H1 (cell line): ENCODE measurements at regions not wholly inside any gene's neighbourhood (a gene's known extent, or its start where the extent isn't known, plus 50 kb on each side); places are given as distances from the start of the nearest gene placed in this dataset.

Experiments used
- CTCF ChIA-PET: fragments of 300-600 bp; sonication (Branson Sonifier 250); formaldehyde crosslinking; loops from one replicate; lab custom pipeline; 2021; ENCODE audit not compliant: partially characterized antibody; lab: Charles Lee
- POLR2A ChIA-PET: fragments of 300-600 bp; sonication (Branson Sonifier 250); formaldehyde crosslinking; loops from one replicate; lab custom pipeline; 2021; ENCODE audit warnings: inconsistent platforms; ENCODE audit not compliant: partially characterized antibody; lab: Charles Lee
- DNase-seq, 2 experiments: peaks; one replicate each; pipeline versions ENCODE4 v3.0.0 to v3.0.0-alpha.2; 2010 to 2022; ENCODE audit warnings: low spot score in 2 of 2, low read depth in 1 of 2, mixed read lengths in 1 of 2
- FAIRE-seq: peaks from 2 replicates; lab custom pipeline; 2011; peaks lifted over from hg19 to GRCh38; lab: Jason Lieb, UNC
- H2AFZ ChIP-seq: 2 replicates; pipeline ENCODE4 v1.8.1; 2012; ENCODE audit warnings: low read length, inconsistent platforms
- H2AK5ac ChIP-seq: 2 replicates; pipeline ENCODE4 v1.6.1; 2013; ENCODE audit warnings: low read depth, low read length
- H2BK120ac ChIP-seq: replicated peaks from 2 replicates; pipeline ENCODE3; 2013; ENCODE audit warnings: low read depth, low read length, inconsistent platforms
- H2BK12ac ChIP-seq: 2 replicates; pipeline ENCODE4 v1.6.1; 2013; ENCODE audit warnings: low read depth, low read length
- H2BK15ac ChIP-seq: 2 replicates; pipeline ENCODE4 v1.6.1; 2013; ENCODE audit warnings: low read length
- H2BK20ac ChIP-seq: 2 replicates; pipeline ENCODE4 v1.6.1; 2013; ENCODE audit warnings: low read length
- H2BK5ac ChIP-seq: 2 replicates; pipeline ENCODE4 v1.6.1; 2013; ENCODE audit warnings: low read depth, low read length
- H3K14ac ChIP-seq: 2 replicates; pipeline ENCODE4 v1.6.1; 2013; ENCODE audit warnings: inconsistent platforms; ENCODE audit not compliant: insufficient read length
- H3K18ac ChIP-seq: 2 replicates; pipeline ENCODE4 v1.6.1; 2013; ENCODE audit warnings: low read length; ENCODE audit errors: extremely low read depth
- H3K23ac ChIP-seq: 2 replicates; pipeline ENCODE4 v1.6.1; 2013; ENCODE audit warnings: inconsistent platforms; ENCODE audit not compliant: insufficient read length
- H3K23me2 ChIP-seq: 2 replicates; pipeline ENCODE4 v1.6.1; 2013; ENCODE audit warnings: low read depth, low read length
- H3K27ac ChIP-seq: 2 replicates; pipeline ENCODE4 v1.6.1; 2011; ENCODE audit warnings: low read depth, low read length, inconsistent platforms
- H3K27me3 ChIP-seq, 4 experiments: replicated peaks in 1 of 4; 1 replicate in 1 of 4; 2 replicates in 3 of 4; pipeline versions ENCODE4 v1.6.1 to v1.8.1; 2011 to 2013; ENCODE audit warnings: low read length in 3 of 4, mild to moderate bottlenecking in 3 of 4, inconsistent platforms in 2 of 4, mixed read lengths in 2 of 4, moderate library complexity in 1 of 4; ENCODE audit not compliant: control insufficient read depth in 3 of 4, insufficient read depth in 3 of 4; ENCODE audit errors: extremely low read depth in 1 of 4
- H3K36me3 ChIP-seq, 4 experiments: 2 replicates each; pipeline versions ENCODE4 v1.6.1 to v1.8.1; 2011 to 2013; ENCODE audit warnings: mild to moderate bottlenecking in 4 of 4, low read length in 3 of 4, moderate library complexity in 2 of 4, control low read depth in 1 of 4, inconsistent platforms in 1 of 4; ENCODE audit not compliant: insufficient read depth in 4 of 4, control insufficient read depth in 2 of 4
- H3K4ac ChIP-seq: replicated peaks from 2 replicates; pipeline ENCODE3; 2013; ENCODE audit warnings: low read length, low read depth, mixed read lengths, inconsistent platforms; ENCODE audit not compliant: insufficient read length
- H3K4me1 ChIP-seq, 4 experiments: replicated peaks in 1 of 4; 1 replicate in 1 of 4; 2 replicates in 3 of 4; pipeline versions ENCODE4 v1.6.1 to v1.8.1; 2011 to 2013; ENCODE audit warnings: low read length in 3 of 4, inconsistent platforms in 2 of 4, mixed read lengths in 1 of 4; ENCODE audit not compliant: insufficient read depth in 4 of 4, control insufficient read depth in 3 of 4
- H3K4me2 ChIP-seq, 2 experiments: 2 replicates each; pipeline versions ENCODE4 v1.6.1 to v1.8.1; 2011 to 2013; ENCODE audit warnings: low read depth in 2 of 2, low read length in 2 of 2, control low read depth in 1 of 2, inconsistent platforms in 1 of 2, mild to moderate bottlenecking in 1 of 2; ENCODE audit not compliant: insufficient read depth in 1 of 2
- H3K4me3 ChIP-seq, 4 experiments: fragments of 200-600, 300-600 bp in 1 of 4; sonication (generic), shearing (Covaris generic), sonication (Bioruptor Twin) in 1 of 4; 2 replicates each; pipeline versions ENCODE4 v1.5.1 to v1.8.1; 2011 to 2016; ENCODE audit warnings: low read length in 4 of 4, low read depth in 3 of 4, control low read depth in 2 of 4, inconsistent platforms in 2 of 4, mild to moderate bottlenecking in 2 of 4, mixed read lengths in 1 of 4, moderate library complexity in 1 of 4; ENCODE audit not compliant: insufficient read depth in 2 of 4; ENCODE audit errors: extremely low read depth in 1 of 4
- H3K56ac ChIP-seq: replicated peaks from 2 replicates; pipeline ENCODE3; 2013; ENCODE audit warnings: low read depth, mild to moderate bottlenecking, mixed read lengths, low read length, inconsistent platforms; ENCODE audit not compliant: insufficient read length
- H3K79me1 ChIP-seq: 2 replicates; pipeline ENCODE4 v1.6.1; 2013; ENCODE audit warnings: low read depth, low read length, control low read depth
- H3K79me2 ChIP-seq, 2 experiments: 2 replicates each; pipeline versions ENCODE4 v1.6.1 to v1.8.1; 2012 to 2013; ENCODE audit warnings: low read length in 2 of 2, mild to moderate bottlenecking in 2 of 2, inconsistent platforms in 1 of 2; ENCODE audit not compliant: insufficient read depth in 2 of 2, control insufficient read depth in 1 of 2
- H3K9ac ChIP-seq, 4 experiments: replicated peaks in 1 of 4; 1 replicate in 1 of 4; 2 replicates in 3 of 4; pipeline versions ENCODE4 v1.6.1 to v1.8.1; 2011 to 2013; ENCODE audit warnings: low read depth in 3 of 4, low read length in 3 of 4, control low read depth in 2 of 4, mild to moderate bottlenecking in 2 of 4, moderate library complexity in 2 of 4, inconsistent platforms in 1 of 4; ENCODE audit errors: extremely low read depth in 1 of 4
- H3K9me3 ChIP-seq, 2 experiments: 2 replicates each; pipeline versions ENCODE4 v1.6.1 to v1.8.1; 2012 to 2013; ENCODE audit warnings: mild to moderate bottlenecking in 2 of 2, moderate library complexity in 2 of 2, control low read depth in 1 of 2, inconsistent platforms in 1 of 2, low read depth in 1 of 2, low read length in 1 of 2, mixed read lengths in 1 of 2; ENCODE audit not compliant: insufficient read depth in 2 of 2
- H4K20me1 ChIP-seq, 2 experiments: replicated peaks in 1 of 2; 2 replicates each; pipeline versions ENCODE3 to v1.8.1; 2011 to 2013; ENCODE audit warnings: inconsistent platforms in 2 of 2, low read length in 2 of 2, mild to moderate bottlenecking in 1 of 2; ENCODE audit not compliant: insufficient read depth in 2 of 2, control insufficient read depth in 1 of 2
- H4K5ac ChIP-seq: 2 replicates; pipeline ENCODE4 v1.6.1; 2013; ENCODE audit warnings: low read length, low read depth, mixed read lengths, inconsistent platforms; ENCODE audit not compliant: insufficient read length
- H4K8ac ChIP-seq: 2 replicates; pipeline ENCODE4 v1.8.0; 2013; ENCODE audit warnings: mild to moderate bottlenecking, moderate library complexity, low read length, inconsistent platforms; ENCODE audit not compliant: insufficient read depth; ENCODE audit errors: extremely low read depth
- H4K91ac ChIP-seq: replicated peaks from 2 replicates; pipeline ENCODE3; 2013; ENCODE audit warnings: low read length, mixed read lengths, inconsistent platforms; ENCODE audit not compliant: insufficient read length
- CBX5 ChIP-seq: fragments of 300-800, 300-1000 bp; sonication (generic); IDR thresholded peaks from 2 replicates; pipeline ENCODE4 v1.7.1; 2016; ENCODE audit warnings: antibody characterized with exemption, low read length, low read depth
- KDM1A ChIP-seq: fragments of 200-600, 300-600 bp; sonication (generic); IDR thresholded peaks from 2 replicates; pipeline ENCODE4 v1.7.1; 2016; ENCODE audit warnings: mild to moderate bottlenecking, low read length, borderline replicate concordance
- RAD21 ChIP-seq, 2 experiments: IDR thresholded peaks in 1 of 2; conservative IDR thresholded peaks in 1 of 2; 2 replicates each; pipeline ENCODE4 v1.6.1; 2011; ENCODE audit warnings: low read depth in 2 of 2, low read length in 2 of 2, improper control_type of control experiment in 1 of 2, inconsistent platforms in 1 of 2, mild to moderate bottlenecking in 1 of 2, moderate library complexity in 1 of 2
- USF2 ChIP-seq: IDR thresholded peaks from 2 replicates; pipeline ENCODE4 v1.6.1; 2011; ENCODE audit warnings: low read length, improper control_type of control experiment
- WGBS, 2 experiments: shearing (Covaris generic) in 1 of 2; methylation state at CpG; one replicate each; pipeline versions ENCODE4 v1.1.6 to v1.1.7; 2013 to 2015; ENCODE audit warnings: low lambda C conversion rate in 2 of 2, mixed read lengths in 2 of 2, inconsistent platforms in 1 of 2, low coverage in 1 of 2, missing lambda C conversion rate in 1 of 2; ENCODE audit not compliant: insufficient replicate concordance in 2 of 2, insufficient coverage in 1 of 2, insufficient read length in 1 of 2; ENCODE audit errors: extremely low coverage in 1 of 2, missing lambda C conversion rate in 1 of 2; 5-methylcytosine and 5-hydroxymethylcytosine counted together

- no peak overlapping the region for H2BK20ac ChIP-seq
- no peak overlapping the region for H3K56ac ChIP-seq
- no peaks in the 10 kb centered on the region for H3K27me3 ChIP-seq
- H3K23ac ChIP-seq = no peak overlapping the region
- H3K9ac ChIP-seq = no peak overlapping the region
- no peak overlapping the region for H3K4me3 ChIP-seq
- no peak overlapping the region for H3K4me2 ChIP-seq
- H3K18ac ChIP-seq = no peak overlapping the region
- H3K4me1 ChIP-seq = 0 out of 7 replicates have a peak, but pooled peaks cover 0 to 6% (median 0%) of the 10 kb centered on the region in 4 experiments
- H4K91ac ChIP-seq = no peak overlapping the region
- H3K27ac ChIP-seq = no peak overlapping the region
- H2BK5ac ChIP-seq = no peak overlapping the region
- H3K36me3 ChIP-seq = no peaks in the 10 kb centered on the region
- H2AK5ac ChIP-seq = no peak overlapping the region
- no peaks in the 10 kb centered on the region for H3K9me3 ChIP-seq
- no peaks in the 10 kb centered on the region for H3K79me2 ChIP-seq
- no peak overlapping the region for H4K5ac ChIP-seq
- H2BK120ac ChIP-seq = no peak overlapping the region
- no peak for FAIRE-seq
- ChIA-PET CTCF (no interaction called here), POLR2A (interaction anchor here (0.6 kb wide), 1 partner anchor 237 kb away, joined by 3 read pairs; no protein-coding TSS in a partner anchor)
- H2BK12ac ChIP-seq = no peak overlapping the region
- TF ChIP-seq KDM1A (no peak), USF2 (no peak), RAD21 (IDR thresholded peaks at IDR 0.05 in 1 of 2, conservative IDR thresholded peaks at IDR 0.05 in 1 of 2; ENCODE audit: low read depth in 2 of 2, low read length in 2 of 2) (no peak), CBX5 (no peak)
- H2AFZ ChIP-seq = no peak overlapping the region
- H3K23me2 ChIP-seq = no peaks in the 10 kb centered on the region
- H3K4ac ChIP-seq = no peak overlapping the region
- no peak overlapping the region for H4K8ac ChIP-seq
- no peak overlapping the region for H2BK15ac ChIP-seq
- no peak for DNase-seq
- no peaks in the 10 kb centered on the region for H3K79me1 ChIP-seq
- 88% methylated on average over 1 of the region's 1 CpG; no CpG with 5 or more reads in 1 of the 2 experiments for WGBS, 2 experiments
- no peak overlapping the region for H3K14ac ChIP-seq
- H4K20me1 ChIP-seq = no peaks in the 10 kb centered on the region
Observed at GRCh38 chr6:140108167-140108566, 733.7 kb upstream of the CITED2 start.
